NOMO-1 treated with dmso at 0.1 percent for 144 hours (cell line): ENCODE measurements at regions not wholly inside any gene's neighbourhood (a gene's known extent, or its start where the extent isn't known, plus 50 kb on each side); places are given as distances from the start of the nearest gene placed in this dataset.
"Not testable (repeated sequence)": the region's sequence is repeated elsewhere in the genome, so short reads cannot be mapped to it uniquely, and the experiment has no call there.

ENCODE experiments used
- DNase-seq: peaks from one replicate; lab custom pipeline; 2025; ENCODE audit not compliant: unreplicated experiment; lab: John Stamatoyannopoulos, UW

DNA sequence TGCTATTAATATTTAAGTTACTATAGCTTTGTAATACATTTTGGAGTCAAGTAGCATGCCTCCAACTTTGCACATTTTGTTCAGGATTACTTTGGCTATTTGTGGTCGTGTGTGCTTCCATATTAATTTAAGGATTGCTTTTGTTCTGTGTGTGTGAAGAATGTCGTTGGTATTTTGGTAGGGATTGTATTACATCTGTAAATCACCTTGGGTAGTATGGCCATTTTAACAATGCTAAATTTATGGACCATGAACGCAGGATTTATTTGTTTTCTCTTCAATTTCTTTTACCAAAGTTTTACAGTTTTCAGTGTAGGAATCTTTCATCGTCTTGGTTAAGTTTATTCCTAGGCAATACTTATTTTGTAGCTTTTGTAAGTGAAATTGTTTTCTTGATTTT is 758.0 kb downstream of the FRK start:
- DNase-seq, result no peak

- no peak for DNase-seq
These were observed 773.2 kb downstream of the FRK start for GRCh38 chr6:115287467-115287866.

DNA sequence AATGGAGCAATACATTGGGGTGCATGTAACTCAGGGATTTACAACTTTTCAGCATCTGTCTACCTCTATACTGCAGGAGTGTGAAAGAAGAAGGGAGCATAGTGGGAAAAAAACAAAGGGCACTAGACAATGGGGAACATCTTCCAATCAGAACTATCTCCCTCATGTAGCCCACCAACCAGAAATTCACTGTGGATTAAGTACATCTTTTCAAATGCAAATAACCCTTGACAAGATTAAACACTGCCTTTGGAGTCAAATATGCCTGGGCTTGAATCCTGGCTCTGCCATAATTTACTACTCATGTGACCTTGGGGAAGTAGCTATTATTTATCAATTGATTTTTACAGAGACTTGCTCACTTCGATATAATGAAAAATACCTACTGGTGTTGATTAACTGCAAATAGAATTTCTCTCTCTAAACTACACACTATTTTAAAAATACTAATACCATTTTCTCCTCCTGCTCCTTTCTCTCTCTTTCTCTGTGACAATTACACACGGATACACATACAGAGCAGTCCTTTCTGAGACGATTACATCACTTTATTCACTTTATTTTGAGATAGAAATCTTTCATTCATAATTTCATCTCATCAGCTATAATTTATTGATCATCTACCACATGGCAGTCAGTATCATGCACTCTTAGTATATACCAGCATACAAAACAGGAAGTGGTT is 783.7 kb downstream of the FRK start:
- DNase-seq, result no peak

DNA sequence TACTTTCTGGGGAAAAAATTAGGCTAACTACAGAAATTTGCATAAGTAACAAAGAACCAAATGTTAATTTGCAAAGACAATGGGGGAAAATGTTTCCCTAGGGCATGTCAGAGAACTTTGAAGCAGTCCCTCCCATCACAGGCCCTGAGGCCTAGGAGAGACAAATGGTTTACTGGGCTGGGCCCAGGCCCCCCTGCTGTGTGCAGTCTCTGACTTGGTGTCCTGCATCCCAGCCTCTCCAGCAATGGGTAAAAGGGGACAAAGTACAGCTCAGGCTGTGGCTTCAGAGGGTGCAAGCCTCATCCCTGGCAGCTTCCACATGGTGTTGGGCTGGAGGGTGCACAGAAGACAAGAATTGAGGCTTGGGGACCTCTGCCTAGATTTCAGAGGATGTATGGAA is 788.4 kb downstream of the FRK start:
- DNase-seq, result no peak

DNA sequence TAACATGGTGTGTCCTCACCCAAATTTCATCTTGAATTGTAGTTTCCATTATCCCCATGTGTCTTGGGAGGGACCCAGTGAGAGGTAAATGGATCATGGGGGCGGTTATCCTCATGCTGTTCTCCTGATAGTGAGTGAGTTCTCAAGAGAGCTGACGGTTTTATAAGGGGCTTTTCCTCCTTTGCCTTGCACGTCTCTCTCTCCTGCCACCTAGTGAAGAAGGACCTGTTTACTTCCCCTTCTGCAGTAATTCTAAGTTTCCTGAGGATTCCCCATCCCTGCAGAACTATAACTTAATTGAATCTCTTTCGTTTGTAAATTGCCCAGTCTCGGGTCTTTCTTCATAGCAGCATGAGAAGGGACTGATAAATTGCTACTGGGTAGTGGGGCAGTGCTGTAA is 789.3 kb downstream of the FRK start:
- DNase-seq, result no peak

DNA sequence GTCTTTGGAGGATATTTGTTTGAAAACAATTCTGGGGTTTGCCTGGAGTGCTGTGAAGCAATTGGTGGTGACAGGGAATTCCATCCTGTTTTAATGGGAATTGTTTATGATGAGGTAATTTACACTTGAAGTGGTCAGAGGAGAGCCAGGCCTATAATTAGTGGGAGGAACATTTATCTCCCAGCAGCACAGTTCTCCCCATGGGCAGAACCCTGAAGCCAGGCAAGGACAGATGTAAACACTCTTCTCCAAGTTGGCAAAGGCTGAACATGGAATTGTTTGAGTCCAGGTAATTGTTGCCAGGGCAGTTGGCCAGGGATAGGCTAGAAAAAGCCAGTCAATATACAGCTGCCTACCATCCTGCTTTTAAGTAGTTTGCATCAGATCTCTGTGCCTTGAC is 789.7 kb downstream of the FRK start:
- DNase-seq, result no peak

DNA sequence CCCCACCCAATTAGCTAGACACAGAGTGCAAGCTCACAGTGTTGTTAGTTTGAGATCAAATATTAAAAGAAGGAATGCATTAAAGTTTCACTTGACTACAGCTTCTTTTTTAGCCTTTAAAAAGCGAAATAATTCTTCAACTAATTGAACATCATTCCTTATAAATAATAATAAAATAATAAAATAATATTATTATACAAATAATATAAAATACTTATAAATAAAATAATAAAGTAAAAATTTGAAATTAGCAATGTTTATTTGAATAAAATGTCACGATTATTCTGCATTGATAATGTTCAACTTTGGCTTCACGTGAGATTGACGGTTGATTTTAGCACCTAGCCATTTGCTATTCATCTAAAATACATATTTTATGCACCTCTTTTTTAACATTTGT is 819.3 kb downstream of the FRK start:
- no peak for DNase-seq

GRCh38 chr6:115221198-115221597 is 839.5 kb downstream of the FRK start:
- DNase-seq, result no peak

GRCh38 chr6:115220551-115221159 is 840.0 kb downstream of the FRK start:
- no peak for DNase-seq

GRCh38 chr6:115219645-115220044 is 841.0 kb downstream of the FRK start:
- no peak for DNase-seq

DNA sequence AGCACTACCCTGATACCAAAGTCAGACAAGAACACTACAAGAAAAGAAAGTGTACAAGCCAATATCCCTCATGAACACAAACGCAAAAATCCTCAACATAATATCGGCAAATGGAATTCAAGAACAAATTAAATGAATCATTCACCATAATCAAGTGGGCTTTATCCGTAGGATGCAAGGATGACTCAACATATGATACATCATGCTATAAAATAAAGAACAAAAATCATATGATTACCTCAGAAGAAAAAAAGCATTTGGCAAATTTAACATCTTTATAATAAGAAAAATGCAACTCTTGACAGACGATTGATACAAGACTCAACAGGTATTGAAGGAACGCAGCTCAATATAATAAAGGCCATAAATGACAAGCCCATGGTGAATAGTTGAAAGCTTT is 843.9 kb downstream of the FRK start:
- DNase-seq, result no peak

GRCh38 chr6:115214283-115214682 is 846.4 kb downstream of the FRK start:
- DNase-seq, result no peak

GRCh38 chr6:115203381-115203780 is 857.3 kb downstream of the FRK start:
- no peak for DNase-seq

DNA sequence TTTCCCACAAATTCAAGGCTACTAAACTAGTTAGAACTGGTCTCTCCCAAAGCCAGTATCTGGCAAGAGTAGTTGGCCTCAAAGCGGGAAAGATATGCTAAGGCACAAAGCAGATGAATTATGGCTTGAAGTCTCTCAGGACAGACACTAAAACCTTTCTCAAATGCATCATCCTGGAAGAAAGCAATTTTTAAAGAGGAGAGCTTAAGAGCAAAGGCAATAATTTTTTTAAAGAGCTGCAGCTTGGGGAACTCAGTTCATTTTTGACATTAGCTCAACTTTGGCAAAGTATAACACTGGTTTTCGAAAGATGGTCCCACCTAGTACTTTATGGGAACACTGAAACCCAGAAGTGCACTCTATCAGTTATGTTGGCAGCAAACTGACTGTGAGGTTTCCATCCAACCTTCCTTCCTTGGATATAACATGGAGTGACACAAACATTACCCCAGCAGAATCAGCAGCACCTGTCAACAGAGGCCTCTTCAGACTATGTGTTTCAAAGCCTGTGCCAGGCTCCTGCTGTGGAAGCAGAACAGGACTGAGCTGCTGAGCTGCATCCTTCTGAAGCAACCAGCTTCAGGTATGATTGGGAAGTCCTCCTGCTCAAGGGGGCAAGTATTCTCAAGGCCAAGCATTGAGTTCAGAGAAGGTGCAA is 852.3 kb upstream of the HS3ST5 start:
- no peak for DNase-seq

DNA sequence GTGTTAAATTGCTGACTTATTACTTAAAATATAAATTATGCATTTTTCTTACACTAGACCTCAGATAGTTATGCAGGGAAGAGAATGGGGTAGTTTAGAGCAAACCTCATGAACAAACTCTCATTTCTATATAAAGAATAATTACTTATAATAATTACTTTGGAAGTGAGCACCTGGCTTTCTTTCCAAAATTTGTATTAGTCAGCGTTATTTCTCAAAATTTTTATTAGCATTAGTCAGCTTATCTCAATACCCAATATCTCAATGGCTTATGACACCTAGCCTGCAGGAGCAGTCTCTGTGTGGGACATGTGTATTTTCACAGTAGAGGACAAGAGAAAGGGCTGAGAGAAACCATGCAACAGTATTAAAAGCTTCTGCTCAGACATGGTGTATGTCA is 849.2 kb upstream of the HS3ST5 start:
- DNase-seq, result no peak

DNA sequence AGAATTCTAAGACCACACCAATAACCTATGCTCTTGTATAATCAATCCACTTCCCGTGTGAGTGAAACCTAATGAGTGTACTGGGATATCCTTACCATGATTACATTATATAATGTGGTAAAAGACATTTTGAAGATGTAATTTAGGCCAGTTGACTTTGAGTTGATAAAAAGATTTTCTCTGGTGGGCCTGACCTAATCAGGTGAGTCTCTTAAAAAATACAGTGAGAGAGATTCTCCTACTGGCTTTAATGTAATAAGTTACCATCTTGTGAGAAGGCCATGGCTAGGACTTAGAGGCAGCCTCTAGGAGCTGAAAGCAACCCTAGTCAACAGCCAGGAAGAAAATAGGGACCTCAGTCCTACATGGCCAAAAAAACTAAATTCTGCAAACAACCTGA is 847.7 kb upstream of the HS3ST5 start:
- DNase-seq, result no peak

DNA sequence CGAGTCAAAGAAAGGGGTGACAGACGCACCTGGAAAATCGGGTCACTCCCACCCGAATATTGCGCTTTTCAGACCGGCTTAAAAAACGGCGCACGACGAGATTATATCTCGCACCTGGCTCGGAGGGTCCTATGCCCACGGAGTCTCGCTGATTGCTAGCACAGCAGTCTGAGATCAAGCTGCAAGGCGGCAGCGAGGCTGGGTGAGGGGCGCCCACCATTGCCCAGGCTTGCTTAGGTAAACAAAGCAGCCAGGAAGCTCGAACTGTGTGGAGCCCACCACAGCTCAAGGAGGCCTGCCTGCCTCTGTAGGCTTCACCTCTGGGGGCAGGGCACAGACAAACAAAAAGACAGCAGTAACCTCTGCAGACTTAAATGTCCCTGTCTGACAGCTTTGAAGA is 832.6 kb upstream of the HS3ST5 start:
- not testable (repeated sequence) for DNase-seq

DNA sequence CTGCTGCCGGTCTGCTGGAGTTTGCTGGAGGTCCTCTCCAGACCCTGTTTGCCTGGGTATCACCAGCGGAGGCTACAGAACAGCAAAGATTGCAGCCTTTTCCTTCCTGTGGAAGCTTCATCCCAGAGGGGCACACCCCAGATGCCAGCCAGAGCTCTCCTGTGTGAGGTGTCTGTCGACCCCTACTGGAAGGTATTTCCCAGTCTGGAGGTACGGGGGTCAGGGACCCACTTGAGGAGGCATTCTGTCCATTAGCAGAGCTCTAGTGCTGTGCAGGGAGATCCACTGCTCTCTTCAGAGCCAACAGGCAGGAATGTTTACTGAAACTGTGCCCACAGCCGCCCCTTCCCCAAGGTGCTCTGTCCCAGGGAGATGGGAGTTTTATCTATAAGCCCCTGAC is 823.1 kb upstream of the HS3ST5 start:
- DNase-seq, result not testable (repeated sequence)

- DNase-seq, result no peak
These were observed 816.9 kb upstream of the HS3ST5 start for GRCh38 chr6:115159733-115160132.

DNA sequence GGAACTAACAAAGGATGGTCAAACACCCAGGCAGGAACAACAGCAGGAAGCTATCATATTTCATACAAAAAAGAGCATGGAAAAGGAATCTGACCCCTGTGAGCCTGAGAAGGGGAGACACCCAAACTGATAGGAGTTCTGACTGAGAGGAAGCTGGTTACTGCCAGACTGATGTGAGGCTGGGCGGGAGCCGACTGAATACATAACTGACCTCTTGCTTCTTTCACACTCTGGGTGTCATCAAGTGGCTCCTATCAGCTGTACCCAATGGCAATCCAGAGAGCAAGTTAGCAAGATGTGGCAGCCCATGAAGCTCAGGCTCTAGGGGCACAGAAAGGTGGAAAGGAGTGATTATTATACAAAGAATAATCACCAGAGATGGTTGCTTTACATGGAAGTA is 795.1 kb upstream of the HS3ST5 start:
- no peak for DNase-seq

DNA sequence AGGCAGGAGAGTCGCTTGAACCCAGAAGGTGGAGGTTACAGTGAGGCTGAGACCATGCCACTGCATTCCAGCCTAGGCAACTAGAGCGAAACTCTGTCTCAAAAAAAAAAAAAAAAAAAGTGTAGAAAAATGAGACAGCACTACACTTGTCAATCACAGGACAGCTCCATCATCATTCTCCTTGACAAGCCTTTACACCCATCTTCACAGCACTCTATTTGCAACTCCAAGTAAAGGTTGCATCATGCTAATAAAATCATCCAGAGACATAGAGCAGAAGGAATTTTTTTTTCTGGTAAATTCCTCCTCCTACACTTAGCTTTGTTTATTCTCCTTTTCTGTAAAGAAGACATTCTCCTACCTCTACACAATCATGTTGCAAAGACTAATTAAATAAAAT is 791.0 kb upstream of the HS3ST5 start:
- no peak for DNase-seq

DNA sequence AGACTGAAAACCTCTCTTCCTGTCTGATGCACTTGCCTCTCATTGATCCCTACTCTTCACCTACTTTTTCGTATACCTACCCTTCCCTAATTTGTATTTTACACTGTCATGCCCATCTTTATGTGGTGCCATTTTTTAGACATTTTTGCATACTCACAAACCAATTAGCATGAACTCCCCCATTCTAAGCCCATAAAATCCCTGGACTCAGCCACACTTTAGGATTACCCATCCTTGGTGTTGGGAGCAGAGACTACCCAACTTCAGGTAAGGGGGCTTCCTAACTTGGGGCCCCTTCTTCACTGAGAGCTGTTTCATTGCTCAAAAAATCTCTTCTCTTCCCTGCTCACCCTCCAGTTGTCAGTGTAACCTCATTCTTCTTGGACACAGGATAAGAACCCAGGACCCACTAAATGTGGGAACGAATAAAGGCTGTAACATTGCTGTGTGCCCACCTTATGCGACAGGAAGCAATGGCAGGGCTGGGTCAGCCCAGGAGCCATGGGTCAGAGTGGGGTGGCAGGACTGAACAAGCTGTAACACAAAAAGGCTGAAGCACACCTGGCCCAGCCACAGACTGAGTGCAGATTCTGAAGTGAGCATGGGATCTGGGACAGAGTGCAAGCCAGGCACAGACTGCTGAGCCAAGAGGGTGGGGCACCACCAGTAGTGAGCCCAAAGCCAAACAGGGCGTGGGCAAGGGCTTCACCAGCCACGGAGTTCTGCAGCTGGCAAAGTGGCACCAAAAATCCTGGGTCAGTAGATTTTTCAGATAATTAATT is 789.1 kb upstream of the HS3ST5 start:
- DNase-seq, result no peak
